ENCODE measurements at regions not wholly inside any gene's neighbourhood (a gene's known extent, or its start where the extent isn't known, plus 50 kb on each side); places are given as distances from the start of the nearest gene placed in this dataset.
"Not testable (repeated sequence)": the region's sequence is repeated elsewhere in the genome, so short reads cannot be mapped to it uniquely, and the experiment has no call there.

DNA sequence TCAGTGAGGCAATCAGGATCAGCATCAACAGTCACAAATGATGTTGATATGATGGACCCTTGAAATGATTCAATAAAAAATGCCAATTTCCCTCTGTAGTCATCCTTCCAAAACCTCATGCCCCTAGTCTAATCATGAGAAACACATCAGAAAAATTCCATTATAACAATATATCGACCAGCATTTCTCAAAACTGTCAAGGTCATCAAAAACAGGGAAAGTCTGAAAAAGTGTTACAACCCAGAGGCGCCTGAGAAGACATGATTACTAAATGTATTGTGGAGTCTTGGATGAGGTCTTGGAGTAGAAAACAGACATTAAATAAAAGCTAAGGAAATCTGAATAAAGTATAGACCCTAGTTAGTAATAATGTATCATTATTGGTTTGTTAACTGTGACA lies 133.8 kb downstream of the SLC35B3 start:
- no peak for DNase-seq (ENCODE audit: low read depth in 1 of 2, low spot score in 1 of 2)
- Histone ChIP-seq H3K4me3 (no peak overlapping the region), H3K27me3 (no peaks in the 10 kb centered on the region), H3K4me1 (ENCODE audit: low read depth) (no peaks in the 10 kb centered on the region), H3K36me3 (no peaks in the 10 kb centered on the region), H3K9me3 (ENCODE audit: low read depth) (no peaks in the 10 kb centered on the region), H3K27ac (no peak overlapping the region)
- TF ChIP-seq, protein P1, sequence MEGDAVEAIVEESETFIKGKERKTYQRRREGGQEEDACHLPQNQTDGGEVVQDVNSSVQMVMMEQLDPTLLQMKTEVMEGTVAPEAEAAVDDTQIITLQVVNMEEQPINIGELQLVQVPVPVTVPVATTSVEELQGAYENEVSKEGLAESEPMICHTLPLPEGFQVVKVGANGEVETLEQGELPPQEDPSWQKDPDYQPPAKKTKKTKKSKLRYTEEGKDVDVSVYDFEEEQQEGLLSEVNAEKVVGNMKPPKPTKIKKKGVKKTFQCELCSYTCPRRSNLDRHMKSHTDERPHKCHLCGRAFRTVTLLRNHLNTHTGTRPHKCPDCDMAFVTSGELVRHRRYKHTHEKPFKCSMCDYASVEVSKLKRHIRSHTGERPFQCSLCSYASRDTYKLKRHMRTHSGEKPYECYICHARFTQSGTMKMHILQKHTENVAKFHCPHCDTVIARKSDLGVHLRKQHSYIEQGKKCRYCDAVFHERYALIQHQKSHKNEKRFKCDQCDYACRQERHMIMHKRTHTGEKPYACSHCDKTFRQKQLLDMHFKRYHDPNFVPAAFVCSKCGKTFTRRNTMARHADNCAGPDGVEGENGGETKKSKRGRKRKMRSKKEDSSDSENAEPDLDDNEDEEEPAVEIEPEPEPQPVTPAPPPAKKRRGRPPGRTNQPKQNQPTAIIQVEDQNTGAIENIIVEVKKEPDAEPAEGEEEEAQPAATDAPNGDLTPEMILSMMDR (IDR thresholded peaks at IDR 0.05; ENCODE audit: low read depth, low read length): no peak

DNA sequence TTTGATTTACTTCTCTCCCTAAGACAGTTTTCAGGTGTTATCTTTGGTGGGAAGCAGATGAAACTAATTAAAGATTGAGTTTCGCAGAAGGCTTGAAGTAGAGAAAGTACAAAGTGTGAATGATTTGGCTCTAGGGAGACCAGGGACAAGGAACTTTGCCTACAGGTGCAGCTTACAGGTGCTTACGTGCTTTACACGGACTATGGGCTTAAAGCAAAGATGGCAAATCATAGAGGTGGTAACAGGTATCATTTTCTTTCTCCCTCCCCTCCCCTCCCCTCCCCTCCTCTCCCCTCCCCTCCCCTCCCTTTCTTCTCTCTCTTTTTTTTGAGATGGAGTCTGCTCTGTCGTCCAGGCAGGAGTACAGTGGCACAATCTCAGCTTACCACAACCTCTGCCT lies 136.3 kb downstream of the SLC35B3 start:
- no peaks in the 10 kb centered on the region for H3K9me3 ChIP-seq (ENCODE audit: low read depth)
- no peak overlapping the region for H3K4me3 ChIP-seq
- H3K4me1 ChIP-seq (ENCODE audit: low read depth): no peaks in the 10 kb centered on the region
- H3K36me3 ChIP-seq: no peaks in the 10 kb centered on the region
- TF ChIP-seq, protein P1 (IDR thresholded peaks at IDR 0.05; ENCODE audit: low read depth, low read length): no peak
- H3K27me3 ChIP-seq: no peaks in the 10 kb centered on the region
- no peak for DNase-seq (ENCODE audit: low read depth in 1 of 2, low spot score in 1 of 2)
- H3K27ac ChIP-seq: no peak overlapping the region

DNA sequence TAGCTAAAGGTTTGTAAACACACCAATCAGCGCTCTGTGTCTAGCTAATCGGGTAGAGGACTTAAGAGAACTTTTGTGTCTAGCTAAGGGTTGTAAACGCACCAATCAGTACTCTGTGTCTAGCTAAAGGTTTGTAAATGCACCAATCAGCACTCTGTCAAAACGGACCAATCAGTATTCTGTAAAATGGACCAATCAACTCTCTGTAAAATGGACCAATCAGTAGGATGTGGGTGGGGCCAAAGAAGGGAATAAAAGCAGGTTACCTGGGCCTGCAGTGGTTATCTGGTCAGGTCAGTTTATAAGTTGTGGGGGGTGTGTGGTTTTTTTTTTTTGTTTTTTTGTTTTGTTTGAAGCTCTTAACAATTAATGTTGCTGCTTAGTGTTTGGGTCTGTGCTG lies 152.4 kb downstream of the SLC35B3 start:
- DNase-seq (ENCODE audit: low read depth in 1 of 2, low spot score in 1 of 2); H3K4me1 ChIP-seq (ENCODE audit: low read depth); H3K27ac ChIP-seq; H3K4me3 ChIP-seq; H3K27me3 ChIP-seq; H3K9me3 ChIP-seq (ENCODE audit: low read depth); H3K36me3 ChIP-seq: not testable (repeated sequence)

DNA sequence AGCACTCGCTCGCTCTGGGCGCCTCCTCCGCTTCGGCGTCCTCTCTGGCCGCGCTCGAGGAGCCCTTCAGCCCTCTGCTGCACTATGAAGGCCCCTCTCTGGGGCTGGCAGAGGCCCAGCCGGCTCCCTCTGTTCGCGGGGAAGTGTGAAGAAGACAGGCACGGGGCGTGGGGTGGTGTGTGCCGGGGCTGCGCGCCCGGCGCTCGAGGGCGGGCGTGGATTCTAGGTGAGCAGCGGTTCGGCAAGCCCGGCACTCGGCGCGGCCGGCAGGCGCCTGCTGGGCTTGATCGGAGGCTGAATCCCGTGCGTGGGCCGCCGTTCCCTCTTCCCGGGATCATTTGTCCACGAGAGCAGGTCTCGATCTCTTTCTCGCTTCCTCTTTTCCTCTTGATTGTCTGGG lies 153.0 kb downstream of the SLC35B3 start:
- no peaks in the 10 kb centered on the region for H3K4me1 ChIP-seq (ENCODE audit: low read depth)
- TF ChIP-seq, protein P1 (IDR thresholded peaks at IDR 0.05; ENCODE audit: low read depth, low read length): no peak
- DNase-seq (ENCODE audit: low read depth in 1 of 2, low spot score in 1 of 2): no peak
- H3K4me3 ChIP-seq: no peak overlapping the region
- no peaks in the 10 kb centered on the region for H3K36me3 ChIP-seq
- H3K9me3 ChIP-seq (ENCODE audit: low read depth): no peaks in the 10 kb centered on the region
- H3K27ac ChIP-seq: no peak overlapping the region
- no peaks in the 10 kb centered on the region for H3K27me3 ChIP-seq

DNA sequence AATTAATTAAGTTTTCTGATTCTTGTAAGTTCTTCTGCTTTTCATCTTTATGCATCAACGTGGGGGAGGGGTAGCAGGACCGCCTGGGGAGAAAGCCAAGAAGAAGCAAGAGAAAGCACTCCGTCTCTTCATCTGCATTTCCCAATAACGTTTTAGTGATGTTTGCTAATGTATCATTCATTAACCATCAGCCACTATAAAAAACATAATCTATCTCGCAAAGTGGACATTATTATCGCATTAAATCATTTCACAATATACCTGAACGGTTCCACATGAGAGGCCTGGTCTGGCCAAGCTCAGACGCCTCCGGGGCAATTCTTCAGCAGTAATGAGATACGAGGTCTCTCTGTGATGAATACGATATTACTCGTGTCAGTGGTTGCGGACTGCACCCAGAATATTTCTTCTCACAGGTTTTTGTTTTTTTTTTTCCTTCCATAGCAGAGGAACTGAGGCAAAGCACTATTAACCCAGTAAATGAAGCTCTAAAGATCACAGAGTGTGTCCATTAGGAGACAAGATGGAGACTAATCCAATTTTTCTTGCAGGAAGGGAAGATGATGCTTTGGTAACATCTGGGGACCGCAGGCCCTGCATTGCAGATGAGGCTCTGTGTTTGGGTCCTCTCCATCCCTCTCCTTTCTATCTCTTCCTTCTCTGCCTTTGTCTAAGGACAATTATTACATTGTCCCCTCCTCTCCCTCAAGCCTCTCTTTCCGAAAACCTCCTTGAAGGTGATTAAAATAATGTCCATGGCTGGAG lies 156.1 kb downstream of the SLC35B3 start:
- Histone ChIP-seq H3K9me3 (ENCODE audit: low read depth) (no peaks in the 10 kb centered on the region), H3K4me3 (no peak overlapping the region), H3K36me3 (no peaks in the 10 kb centered on the region), H3K27ac (no peak overlapping the region), H3K27me3 (no peaks in the 10 kb centered on the region), H3K4me1 (ENCODE audit: low read depth) (no peaks in the 10 kb centered on the region)
- DNase-seq (ENCODE audit: low read depth in 1 of 2, low spot score in 1 of 2): no peak
- TF ChIP-seq, protein P1 (IDR thresholded peaks at IDR 0.05; ENCODE audit: low read depth, low read length): no peak

DNA sequence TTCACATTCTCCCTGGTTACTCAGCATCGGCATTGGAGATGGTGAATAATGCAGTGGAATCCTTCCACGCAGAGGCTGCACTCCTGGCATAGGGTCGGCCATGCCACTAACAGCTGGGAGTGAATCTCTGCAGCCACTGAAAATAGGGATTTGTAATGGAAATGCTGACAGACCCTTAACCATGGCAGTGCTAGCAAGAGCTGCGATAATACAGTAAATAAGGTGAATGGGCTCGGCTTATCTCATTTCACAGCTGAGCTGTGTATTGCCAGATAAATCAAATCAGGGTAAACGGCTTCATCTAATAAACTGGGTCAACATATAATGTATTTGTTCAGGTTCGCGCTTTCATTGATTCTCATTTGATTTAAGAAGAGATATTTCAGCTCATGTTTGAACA lies 156.8 kb downstream of the SLC35B3 start:
- Histone ChIP-seq H3K27ac (no peak overlapping the region), H3K9me3 (ENCODE audit: low read depth) (no peaks in the 10 kb centered on the region), H3K4me3 (no peak overlapping the region), H3K27me3 (no peaks in the 10 kb centered on the region), H3K4me1 (ENCODE audit: low read depth) (no peaks in the 10 kb centered on the region), H3K36me3 (no peaks in the 10 kb centered on the region)
- TF ChIP-seq, protein P1 (IDR thresholded peaks at IDR 0.05; ENCODE audit: low read depth, low read length): no peak
- DNase-seq (ENCODE audit: low read depth in 1 of 2, low spot score in 1 of 2): no peak
